GM12874 (cell line): ENCODE measurements at regions not wholly inside any gene's neighbourhood (a gene's known extent, or its start where the extent isn't known, plus 50 kb on each side); places are given as distances from the start of the nearest gene placed in this dataset.

Source experiments
- TF ChIP-seq, protein P1 (sequence below): IDR thresholded peaks from 2 replicates; pipeline ENCODE4 v1.5.1; 2011; ENCODE audit warnings: low read depth, mild to moderate bottlenecking, control low read depth, low read length, moderate library complexity; ENCODE audit not compliant: insufficient read depth

DNA sequence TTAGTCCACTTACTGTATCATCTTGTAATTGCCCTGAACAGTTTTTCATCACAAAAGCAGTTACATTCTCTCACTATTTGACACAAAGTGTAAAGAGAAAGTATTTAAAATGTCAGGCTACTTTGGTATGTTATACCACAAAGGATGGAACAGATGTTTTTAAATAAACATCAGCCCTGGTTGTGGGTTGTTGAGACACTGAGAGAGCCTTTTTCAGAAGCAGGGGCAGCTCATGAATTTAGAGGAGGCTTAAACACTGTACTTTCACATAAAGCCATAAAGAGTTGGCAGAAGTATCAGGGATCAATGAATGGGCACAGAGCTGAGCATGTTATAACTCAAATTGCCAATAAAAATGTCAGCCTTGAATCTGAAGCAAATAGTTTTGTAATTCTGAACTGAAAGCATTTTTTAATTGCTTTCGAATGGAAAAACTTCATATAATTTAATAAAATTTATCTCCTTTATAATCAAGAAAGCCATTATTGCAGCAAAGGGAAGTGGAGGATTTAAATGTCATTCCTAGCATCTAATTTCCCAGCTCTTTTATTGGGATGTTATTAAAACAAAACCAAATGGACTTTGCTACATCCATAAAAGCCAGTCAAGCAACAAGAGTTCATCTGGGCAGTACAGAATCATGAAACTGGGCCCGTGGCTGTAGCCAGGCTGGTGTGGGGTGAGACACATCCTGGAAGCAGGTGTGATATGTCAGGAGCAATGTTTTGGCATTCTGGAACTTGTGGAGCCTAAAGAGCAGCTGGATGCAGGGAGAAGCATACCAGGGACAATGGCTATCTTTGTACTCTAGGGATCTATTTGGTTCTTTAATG is 95.1 kb upstream of the NT5C1B start:
- TF ChIP-seq, protein P1, sequence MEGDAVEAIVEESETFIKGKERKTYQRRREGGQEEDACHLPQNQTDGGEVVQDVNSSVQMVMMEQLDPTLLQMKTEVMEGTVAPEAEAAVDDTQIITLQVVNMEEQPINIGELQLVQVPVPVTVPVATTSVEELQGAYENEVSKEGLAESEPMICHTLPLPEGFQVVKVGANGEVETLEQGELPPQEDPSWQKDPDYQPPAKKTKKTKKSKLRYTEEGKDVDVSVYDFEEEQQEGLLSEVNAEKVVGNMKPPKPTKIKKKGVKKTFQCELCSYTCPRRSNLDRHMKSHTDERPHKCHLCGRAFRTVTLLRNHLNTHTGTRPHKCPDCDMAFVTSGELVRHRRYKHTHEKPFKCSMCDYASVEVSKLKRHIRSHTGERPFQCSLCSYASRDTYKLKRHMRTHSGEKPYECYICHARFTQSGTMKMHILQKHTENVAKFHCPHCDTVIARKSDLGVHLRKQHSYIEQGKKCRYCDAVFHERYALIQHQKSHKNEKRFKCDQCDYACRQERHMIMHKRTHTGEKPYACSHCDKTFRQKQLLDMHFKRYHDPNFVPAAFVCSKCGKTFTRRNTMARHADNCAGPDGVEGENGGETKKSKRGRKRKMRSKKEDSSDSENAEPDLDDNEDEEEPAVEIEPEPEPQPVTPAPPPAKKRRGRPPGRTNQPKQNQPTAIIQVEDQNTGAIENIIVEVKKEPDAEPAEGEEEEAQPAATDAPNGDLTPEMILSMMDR: no peak

DNA sequence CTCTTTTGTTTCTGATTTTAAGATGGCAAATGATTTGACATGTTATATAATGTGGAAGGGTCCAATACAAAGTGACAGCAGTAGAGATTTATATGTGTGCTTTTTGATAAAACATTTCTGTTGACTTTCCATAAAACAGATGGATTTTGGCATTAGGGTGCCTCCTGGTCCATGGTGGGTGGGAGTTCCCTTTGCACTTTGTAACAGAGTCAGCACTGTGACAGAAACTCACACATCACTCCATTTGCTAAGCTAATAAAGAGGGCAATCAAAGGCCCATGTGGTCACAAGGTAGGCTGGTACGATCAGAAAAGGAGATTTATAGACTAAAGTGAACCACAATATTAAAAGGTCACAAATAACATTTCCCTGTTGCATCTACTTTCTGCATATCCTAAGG is 93.3 kb upstream of the NT5C1B start:
- TF ChIP-seq, protein P1: no peak

DNA sequence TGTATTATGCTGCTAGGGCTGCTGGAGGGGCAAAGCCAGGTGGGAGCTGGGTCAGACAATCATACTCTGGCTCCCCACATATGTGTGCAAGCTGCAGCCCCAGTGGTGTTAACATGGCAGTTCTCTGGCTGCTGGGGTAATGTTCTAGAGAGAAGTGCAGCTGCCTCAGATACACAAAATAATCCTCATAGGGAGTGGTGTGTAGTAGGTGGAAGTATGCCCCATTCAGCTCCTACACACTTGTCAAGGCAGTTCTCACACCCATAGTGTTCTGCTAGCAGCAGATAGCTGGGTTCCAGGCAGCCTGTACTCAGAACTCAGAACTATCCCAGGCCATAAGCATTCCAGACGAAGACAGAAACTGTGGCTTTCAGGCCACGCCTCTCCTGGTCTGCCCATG is 87.9 kb upstream of the NT5C1B start:
- TF ChIP-seq, protein P1: no peak

- TF ChIP-seq, protein P1: no peak
These were observed 84.9 kb upstream of the NT5C1B start for GRCh38 chr2:18674309-18674708.

GRCh38 chr2:18671363-18671762 is 82.0 kb upstream of the NT5C1B start:
- TF ChIP-seq, protein P1: no peak

- TF ChIP-seq, protein P1: no peak
These were observed 78.9 kb upstream of the NT5C1B start for GRCh38 chr2:18668221-18668620.

GRCh38 chr2:18664421-18664820 is 75.1 kb upstream of the NT5C1B start:
- TF ChIP-seq, protein P1: no peak
